Left ventricle myocardium superior (tissue), 1 donor: ENCODE measurements at regions not wholly inside any gene's neighbourhood (a gene's known extent, or its start where the extent isn't known, plus 50 kb on each side); places are given as distances from the start of the nearest gene placed in this dataset.
"Not testable (repeated sequence)": the region's sequence is repeated elsewhere in the genome, so short reads cannot be mapped to it uniquely, and the experiment has no call there.

Experiments
- ATAC-seq: fragments of 200-7000 bp; cut with Tn5 transposase; one replicate; pipeline ENCODE4 v1.9.1; 2020; ENCODE audit warnings: mild to moderate bottlenecking, moderate library complexity
- DNase-seq: peaks from one replicate; pipeline ENCODE4 v3.0.0-alpha.2; 2020
- intact Hi-C: fragments of 100-400 bp; cut with micrococcal nuclease; formaldehyde crosslinking; loops from one replicate; pipeline ENCODE4 v1.11.0; 2022
- donor health status: DM: no; HTN: yes; CAD: no; lungs with severe emphysema.

- no peak for ATAC-seq
- DNase-seq = no peak
- intact Hi-C loops = no loop called here
Observed at GRCh38 chr2:194363295-194363694, 1293.7 kb upstream of the SLC39A10 start.

- ATAC-seq (no peak), DNase-seq (no peak)
- intact Hi-C loops = no loop called here
Observed at GRCh38 chr2:194352505-194352904, 1304.5 kb upstream of the SLC39A10 start.

GRCh38 chr2:194346193-194346592 is 1310.8 kb upstream of the SLC39A10 start:
- DNase-seq (no peak), ATAC-seq (no peak)
- intact Hi-C loops = no loop called here

- intact Hi-C loops = no loop called here
- no peak for DNase-seq
Observed at GRCh38 chr2:194345347-194345746, 1311.7 kb upstream of the SLC39A10 start.

GRCh38 chr2:194343167-194343566 is 1313.9 kb upstream of the SLC39A10 start:
- ATAC-seq = no peak
- intact Hi-C loops = no loop called here

More at GRCh38 chr2:194345347-194345746, 1311.7 kb upstream of the SLC39A10 start:
- no peak for ATAC-seq

GRCh38 chr2:194332799-194333490 is 1324.1 kb upstream of the SLC39A10 start:
- ATAC-seq (no peak), DNase-seq (no peak)
- intact Hi-C loops = no loop called here

More at GRCh38 chr2:194343167-194343566, 1313.9 kb upstream of the SLC39A10 start:
- DNase-seq = no peak

- ATAC-seq = no peak
- DNase-seq = no peak
- intact Hi-C loops = no loop called here
Observed at GRCh38 chr2:194328456-194328855, 1328.6 kb upstream of the SLC39A10 start.

- intact Hi-C loops = no loop called here
- DNase-seq = no peak
- ATAC-seq = no peak
Observed at GRCh38 chr2:194327196-194327888, 1329.7 kb upstream of the SLC39A10 start.

- no peak for ATAC-seq
- intact Hi-C loops = no loop called here
Observed at GRCh38 chr2:194323740-194324139, 1333.3 kb upstream of the SLC39A10 start.

GRCh38 chr2:194320520-194320919 is 1336.5 kb upstream of the SLC39A10 start:
- no peak for ATAC-seq
- DNase-seq = no peak
- intact Hi-C loops = no loop called here

More at GRCh38 chr2:194323740-194324139, 1333.3 kb upstream of the SLC39A10 start:
- DNase-seq = no peak

- no peak for DNase-seq
- intact Hi-C loops = no loop called here
- no peak for ATAC-seq
Observed at GRCh38 chr2:194319222-194319992, 1337.6 kb upstream of the SLC39A10 start.

GRCh38 chr2:194314042-194314441 is 1343.0 kb upstream of the SLC39A10 start:
- DNase-seq (no peak), ATAC-seq (no peak)
- intact Hi-C loops = no loop called here

- intact Hi-C loops = no loop called here
- DNase-seq = no peak
- ATAC-seq = no peak
Observed at GRCh38 chr2:194304191-194304590, 1352.8 kb upstream of the SLC39A10 start.

- ATAC-seq (no peak), DNase-seq (no peak)
- intact Hi-C loops = no loop called here
Observed at GRCh38 chr2:194301946-194302345, 1355.1 kb upstream of the SLC39A10 start.

GRCh38 chr2:194294156-194294555 is 1362.9 kb upstream of the SLC39A10 start:
- intact Hi-C loops = no loop called here
- ATAC-seq (no peak), DNase-seq (no peak)

- DNase-seq (no peak), ATAC-seq (no peak)
- intact Hi-C loops = no loop called here
Observed at GRCh38 chr2:194291104-194291503, 1365.9 kb upstream of the SLC39A10 start.

- ATAC-seq = no peak
- DNase-seq = no peak
- intact Hi-C loops = no loop called here
Observed at GRCh38 chr2:194289712-194290346, 1367.2 kb upstream of the SLC39A10 start.

GRCh38 chr2:194276667-194277066 is 1380.4 kb upstream of the SLC39A10 start:
- intact Hi-C loops, DNase-seq, ATAC-seq: not testable (repeated sequence)

- ATAC-seq (no peak), DNase-seq (no peak)
- intact Hi-C loops = no loop called here
Observed at GRCh38 chr2:194271293-194271961, 1385.6 kb upstream of the SLC39A10 start.
